Astrocyte of the spinal cord (primary cell): ENCODE measurements at regions not wholly inside any gene's neighbourhood (a gene's known extent, or its start where the extent isn't known, plus 50 kb on each side); places are given as distances from the start of the nearest gene placed in this dataset.

Experiments used
- DNase-seq: peaks from one replicate; pipeline ENCODE4 v3.0.0; 2011; ENCODE audit warnings: low read depth, low spot score
- H3K4me3 ChIP-seq: 2 replicates; pipeline ENCODE4 v1.5.1; 2011; ENCODE audit warnings: low read depth, mild to moderate bottlenecking, low read length, moderate library complexity
- in situ Hi-C: cut with HindIII; loops from 2 replicates; pipeline ENCODE4 v1.10.0; 2017; ENCODE audit warnings: low sequenced_read_pairs
- TF ChIP-seq, protein P1 (sequence below): IDR thresholded peaks from 2 replicates; pipeline ENCODE4 v1.5.1; 2012; ENCODE audit warnings: low read depth, mild to moderate bottlenecking, low read length, inconsistent platforms

DNA sequence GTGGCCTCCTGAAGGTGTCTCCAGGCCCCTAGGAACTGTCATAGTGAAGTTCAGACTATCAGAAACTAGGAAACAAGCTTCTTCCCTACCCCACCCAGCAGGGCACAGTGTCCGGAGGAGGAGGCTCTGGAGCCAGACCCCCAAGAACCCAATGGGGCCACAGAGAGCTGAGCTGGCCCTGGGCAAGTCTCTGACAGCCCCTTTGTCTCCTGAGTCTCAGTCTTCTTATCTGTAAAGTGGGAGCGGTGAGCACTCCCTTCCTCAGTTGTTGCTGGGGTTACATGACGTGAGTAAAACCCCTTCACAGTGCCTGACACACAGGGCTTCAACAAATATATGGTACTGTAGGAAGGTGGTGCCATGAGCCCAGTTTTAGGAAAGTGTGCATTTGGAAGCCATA, 675.8 kb downstream of the MATN1 start:
- in situ Hi-C loops, result no loop called here
- H3K4me3 ChIP-seq, result no peak overlapping the region
- TF ChIP-seq, protein P1, sequence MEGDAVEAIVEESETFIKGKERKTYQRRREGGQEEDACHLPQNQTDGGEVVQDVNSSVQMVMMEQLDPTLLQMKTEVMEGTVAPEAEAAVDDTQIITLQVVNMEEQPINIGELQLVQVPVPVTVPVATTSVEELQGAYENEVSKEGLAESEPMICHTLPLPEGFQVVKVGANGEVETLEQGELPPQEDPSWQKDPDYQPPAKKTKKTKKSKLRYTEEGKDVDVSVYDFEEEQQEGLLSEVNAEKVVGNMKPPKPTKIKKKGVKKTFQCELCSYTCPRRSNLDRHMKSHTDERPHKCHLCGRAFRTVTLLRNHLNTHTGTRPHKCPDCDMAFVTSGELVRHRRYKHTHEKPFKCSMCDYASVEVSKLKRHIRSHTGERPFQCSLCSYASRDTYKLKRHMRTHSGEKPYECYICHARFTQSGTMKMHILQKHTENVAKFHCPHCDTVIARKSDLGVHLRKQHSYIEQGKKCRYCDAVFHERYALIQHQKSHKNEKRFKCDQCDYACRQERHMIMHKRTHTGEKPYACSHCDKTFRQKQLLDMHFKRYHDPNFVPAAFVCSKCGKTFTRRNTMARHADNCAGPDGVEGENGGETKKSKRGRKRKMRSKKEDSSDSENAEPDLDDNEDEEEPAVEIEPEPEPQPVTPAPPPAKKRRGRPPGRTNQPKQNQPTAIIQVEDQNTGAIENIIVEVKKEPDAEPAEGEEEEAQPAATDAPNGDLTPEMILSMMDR, result no peak
- no peak for DNase-seq

DNA sequence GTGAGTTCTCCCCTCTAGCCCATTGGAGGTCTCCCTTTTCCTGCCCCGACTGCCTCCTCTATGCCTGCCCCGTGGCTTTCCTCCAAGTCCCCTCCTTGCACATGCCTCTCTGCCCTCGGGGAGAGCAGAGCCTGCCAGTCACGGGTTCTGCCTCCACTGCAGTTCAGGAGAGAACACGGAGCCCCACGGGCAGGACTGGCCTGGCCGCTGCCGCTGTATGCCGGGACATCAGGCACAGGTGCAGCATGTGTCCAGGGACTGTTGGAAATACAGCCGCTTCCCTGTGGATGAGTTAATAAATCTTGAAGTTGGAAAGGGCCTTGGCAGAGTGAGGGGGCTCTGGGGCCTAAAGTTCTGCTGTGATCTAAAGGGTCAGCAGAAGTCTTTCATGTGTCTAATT, 676.6 kb downstream of the MATN1 start:
- no peak for DNase-seq
- TF ChIP-seq, protein P1, result no peak
- no peak overlapping the region for H3K4me3 ChIP-seq
- in situ Hi-C loops, result no loop called here

DNA sequence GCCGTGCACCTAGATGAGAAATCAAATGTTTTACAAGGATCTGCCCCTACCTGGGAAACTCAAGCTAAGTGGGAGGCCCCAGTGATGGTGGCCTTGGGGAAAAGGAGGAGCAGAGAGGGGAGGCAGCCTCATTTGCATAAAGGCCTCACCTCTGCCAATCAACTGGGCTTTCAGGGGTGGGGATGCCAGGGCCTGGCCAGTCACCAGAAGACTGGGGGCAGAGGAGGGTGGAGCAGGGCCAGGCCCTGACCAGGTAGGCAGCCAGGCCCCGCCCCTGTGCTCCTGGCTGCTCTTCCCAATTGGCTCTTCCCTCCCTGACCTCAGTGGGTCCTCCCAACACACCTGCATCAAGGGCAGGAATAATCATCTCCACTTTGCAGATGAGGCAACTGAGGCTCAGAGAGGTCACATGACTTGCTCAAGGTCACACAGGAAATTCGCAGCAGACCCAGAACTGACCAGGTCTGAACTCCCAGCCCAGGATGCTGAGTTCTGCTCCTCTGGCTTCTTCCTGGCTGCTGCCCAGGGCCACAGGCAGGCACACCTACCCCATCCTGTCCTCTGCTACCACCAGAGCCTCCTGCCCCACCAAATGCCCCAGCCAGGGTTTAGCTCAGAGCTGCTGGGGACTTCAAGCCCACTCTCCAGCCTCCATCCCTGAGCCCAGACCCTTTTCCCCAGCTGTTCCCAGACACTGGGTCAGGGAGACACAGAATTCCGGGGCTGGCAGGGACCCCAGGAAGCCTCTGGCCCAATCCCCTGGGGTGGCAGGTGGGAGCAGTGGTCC, 677.9 kb downstream of the MATN1 start:
- DNase-seq, result no peak
- TF ChIP-seq, protein P1, result no peak
- in situ Hi-C loops, result no loop called here
- no peak overlapping the region for H3K4me3 ChIP-seq

DNA sequence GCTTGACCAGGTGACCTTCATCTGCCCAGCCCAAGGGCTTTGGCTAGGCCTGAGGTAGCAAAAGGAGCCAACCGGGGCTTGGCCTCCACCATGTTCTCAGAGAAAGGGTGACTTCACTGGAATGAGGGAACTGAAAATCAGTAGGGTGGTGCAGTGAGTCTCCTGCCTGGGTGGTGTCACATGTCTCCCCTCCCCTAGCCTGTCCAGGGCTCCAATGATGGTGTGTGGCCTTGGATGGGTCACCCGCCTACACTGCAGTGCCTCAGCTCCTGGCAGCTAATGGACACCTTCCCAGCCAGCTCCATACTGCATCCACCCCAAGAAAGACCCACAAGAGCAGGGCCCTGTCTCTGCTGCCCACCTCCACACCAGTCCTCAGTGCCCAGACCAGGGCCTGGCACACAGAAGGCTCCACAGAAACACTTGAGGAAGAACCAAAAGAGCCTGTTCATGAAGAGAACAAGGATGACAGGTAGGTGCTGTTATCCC, 678.7 kb downstream of the MATN1 start:
- TF ChIP-seq, protein P1, result no peak
- no peak overlapping the region for H3K4me3 ChIP-seq
- in situ Hi-C loops, result no loop called here
- no peak for DNase-seq

DNA sequence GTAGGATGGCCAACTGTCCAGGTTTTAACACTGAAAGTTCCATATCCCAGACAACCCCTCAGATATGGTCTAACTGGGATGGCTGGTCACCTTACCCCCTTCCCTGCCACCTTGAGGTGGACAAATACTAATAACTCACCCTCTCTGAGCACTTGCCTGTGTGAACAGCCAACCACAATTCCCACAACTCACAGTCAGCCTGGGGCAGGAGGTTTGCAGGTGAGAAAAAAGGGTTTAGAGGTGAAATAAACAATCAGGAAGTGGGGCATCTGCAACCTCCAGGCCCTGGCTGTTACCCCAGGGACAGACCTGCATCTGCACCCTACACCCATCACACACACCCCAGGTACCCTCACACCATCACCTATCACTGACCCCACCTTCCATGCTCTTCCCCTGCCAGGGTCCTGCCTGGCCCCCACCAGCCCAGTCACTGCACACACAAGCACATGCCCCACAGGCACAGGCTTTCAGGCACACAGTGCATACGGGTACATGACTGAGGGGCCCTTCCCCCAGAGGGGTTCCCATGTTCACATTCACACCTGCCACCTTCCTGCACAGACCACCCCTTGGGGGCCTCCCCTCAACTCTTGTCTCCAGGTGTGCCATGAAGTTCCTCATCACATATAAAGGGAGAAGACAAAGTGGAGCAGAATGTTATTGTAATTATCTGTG, 679.5 kb downstream of the MATN1 start:
- in situ Hi-C loops, result no loop called here
- no peak overlapping the region for H3K4me3 ChIP-seq
- TF ChIP-seq, protein P1, result no peak
- no peak for DNase-seq

DNA sequence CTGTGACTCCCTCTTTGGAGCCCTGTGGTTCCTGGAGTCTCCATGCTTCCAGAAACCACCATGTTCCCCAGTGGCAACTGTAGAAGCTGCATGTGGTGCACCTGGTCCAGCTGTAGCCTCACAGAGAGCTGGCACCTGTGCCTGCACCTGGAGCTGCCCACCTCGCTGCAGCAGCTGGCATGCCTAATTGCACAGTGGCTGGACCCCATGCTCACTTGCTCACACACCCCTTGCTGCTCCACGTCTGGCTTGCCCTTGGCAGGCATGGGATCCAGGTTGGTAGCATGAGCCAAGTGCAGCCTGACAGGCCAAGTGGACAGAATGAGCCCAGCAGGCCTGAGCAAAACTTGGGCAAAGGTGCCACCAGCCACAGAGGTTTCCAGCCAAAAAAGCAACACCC, 680.1 kb downstream of the MATN1 start:
- TF ChIP-seq, protein P1, result no peak
- DNase-seq, result no peak
- in situ Hi-C loops, result no loop called here
- H3K4me3 ChIP-seq, result no peak overlapping the region
